ENCODE measurements at regions not wholly inside any gene's neighbourhood (a gene's known extent, or its start where the extent isn't known, plus 50 kb on each side); places are given as distances from the start of the nearest gene placed in this dataset.
A peak's percentile ranks its signal among the peaks of the same experiment; 100 is the strongest.

DNA sequence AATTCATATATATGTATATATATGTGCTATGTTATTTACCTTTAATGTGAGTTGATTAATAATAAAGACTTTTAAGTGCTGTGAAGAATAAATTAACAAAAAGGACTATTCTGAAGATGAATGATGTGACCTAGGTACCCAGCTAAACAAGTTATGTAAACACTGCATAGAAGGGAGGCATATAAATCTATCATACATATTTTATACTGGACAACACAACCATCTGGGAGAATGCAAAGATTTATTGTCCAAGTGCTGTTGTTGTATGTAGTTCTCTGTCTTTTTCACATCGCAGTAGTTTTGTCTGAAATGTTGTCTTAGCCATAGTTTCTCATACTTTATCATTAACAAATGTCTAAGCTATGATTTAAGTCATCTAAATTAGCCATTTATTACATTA, 337.6 kb downstream of the PCDH18 start:
- DNase-seq, result no peak

DNA sequence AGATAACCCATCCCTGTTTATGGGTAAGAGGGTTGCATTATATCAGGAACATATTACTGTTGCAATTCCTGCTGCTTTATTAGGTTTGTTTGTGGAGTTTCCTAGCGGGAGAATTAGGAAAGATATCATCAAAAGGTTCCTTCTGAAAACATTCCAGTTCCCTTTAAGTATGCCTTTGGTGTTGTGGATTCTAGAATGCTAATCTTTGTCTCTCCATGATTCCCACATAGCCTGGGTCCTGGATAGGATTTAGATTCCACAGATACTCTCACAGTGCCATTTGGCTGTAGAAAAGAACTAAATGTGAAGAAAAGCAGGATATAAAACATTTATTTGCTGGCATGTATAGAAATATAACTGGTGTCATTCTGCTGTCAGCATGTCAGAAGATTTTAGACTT, 338.7 kb downstream of the PCDH18 start:
- no peak for DNase-seq

DNA sequence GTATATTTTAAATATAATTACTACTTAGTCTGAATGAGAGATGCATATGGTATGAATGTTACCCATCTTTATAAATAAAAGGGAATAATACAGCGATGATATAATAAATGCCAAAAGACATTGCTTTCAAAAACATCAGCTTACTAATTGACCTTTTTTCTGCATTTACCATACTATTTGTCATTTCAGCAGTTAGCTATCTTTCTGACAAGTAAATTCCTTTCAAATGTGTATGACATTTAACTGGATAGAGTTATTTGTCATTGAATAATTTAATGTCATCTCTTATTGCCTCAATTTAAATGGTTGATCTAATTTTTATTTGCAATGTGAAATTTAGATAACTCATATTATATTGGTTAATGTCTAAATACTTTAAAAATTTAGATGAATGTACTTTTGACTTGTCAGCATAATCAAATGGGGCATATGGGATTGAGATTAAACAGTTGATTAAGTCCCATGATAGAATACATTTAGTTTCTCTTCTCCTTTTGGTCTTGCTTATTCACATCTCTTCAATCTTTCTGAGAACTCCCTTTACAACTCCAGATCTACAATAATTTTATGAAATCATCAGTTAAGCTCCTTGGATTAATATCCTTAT, 350.9 kb downstream of the PCDH18 start:
- no peak for DNase-seq

DNA sequence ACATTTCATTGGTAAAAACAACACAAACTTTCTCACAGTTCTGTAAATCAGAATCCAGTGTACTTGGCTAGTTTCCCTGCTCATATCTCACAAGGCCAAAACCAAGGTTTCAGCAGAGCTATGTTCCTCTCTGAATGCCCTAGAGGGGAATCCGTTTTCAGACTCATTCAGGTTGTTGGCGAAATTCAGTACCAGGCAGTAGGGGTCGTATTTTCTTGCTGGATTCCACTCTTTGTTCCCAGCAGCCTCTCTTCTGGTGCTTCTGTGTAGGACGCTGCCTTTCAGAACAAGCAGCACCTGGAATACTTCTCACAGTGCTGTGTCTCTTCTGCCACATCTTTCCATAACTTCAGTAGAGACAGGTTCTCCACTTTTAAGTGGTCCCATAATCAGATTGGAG, 351.9 kb downstream of the PCDH18 start:
- DNase-seq, result no peak

DNA sequence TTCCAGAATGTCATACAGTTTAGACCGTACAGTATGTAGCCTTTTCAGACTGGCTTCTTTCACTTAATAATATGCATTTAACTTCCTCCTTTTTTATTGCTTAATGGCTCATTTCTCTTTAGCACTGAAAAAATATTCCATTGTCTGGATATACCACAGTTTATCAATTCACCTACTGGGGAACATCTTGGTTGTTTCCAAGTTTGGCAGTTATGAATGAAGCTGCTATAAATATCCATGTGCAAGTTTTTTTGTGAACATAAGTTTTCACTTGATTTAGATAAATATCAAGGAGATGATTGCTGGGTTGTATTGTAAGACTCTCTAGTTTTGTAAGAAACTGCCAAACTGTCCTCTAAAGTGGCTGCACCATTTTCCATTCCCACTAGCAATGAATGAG, 375.5 kb downstream of the PCDH18 start:
- DNase-seq, result no peak

DNA sequence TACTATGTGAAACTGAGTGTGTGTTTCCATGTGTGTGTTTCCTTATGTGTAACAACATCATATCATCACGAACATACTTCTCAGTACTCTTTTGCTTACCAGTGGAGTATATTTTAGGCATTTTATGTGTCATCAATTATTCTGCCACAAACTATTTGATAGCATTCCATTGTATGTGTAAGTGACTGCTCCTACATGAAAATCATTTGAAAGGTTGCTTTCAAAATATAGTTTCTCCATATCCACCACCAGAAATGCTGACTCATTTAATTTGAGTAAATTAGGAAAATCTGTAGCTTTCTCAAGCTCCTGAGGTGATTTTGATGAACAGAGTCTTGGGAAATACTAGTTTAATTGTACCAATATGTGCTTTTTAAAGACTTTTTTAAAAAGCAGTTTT, 376.2 kb downstream of the PCDH18 start:
- DNase-seq, result no peak

DNA sequence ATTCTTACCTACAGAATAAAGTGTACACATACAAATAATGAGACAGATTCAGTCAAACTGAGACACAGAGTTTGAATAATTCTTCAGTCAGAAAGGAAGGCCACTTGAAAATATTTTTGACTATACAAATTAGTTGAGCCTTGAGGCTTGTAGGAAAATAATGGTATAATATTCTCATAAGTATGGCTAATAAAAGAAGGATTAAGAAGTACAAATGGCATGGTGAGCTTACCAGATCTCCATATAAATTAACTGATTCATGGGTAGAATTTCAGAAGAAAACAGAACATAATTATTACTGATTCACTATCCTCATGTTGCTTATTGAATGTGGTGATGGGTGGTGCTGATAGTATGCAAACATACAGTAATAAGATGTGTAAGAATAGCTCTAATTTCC, 401.1 kb downstream of the PCDH18 start:
- no peak for DNase-seq

DNA sequence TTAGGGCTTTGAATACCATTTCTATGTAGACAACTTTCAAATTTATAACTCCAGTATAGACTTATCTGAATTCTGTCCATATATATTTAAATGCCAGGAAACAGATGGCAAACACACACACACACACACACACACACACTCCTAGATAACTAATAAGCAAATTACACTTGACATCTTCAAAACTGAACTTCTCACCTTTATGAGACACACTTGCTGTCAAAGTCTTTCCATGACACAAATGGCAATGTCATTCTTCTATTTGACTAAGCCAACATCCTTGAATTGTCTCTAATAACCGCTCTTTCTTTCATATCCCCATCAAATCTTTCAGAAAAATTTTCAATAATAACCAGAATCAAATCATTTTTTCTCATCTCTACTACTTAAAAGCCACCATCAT, 402.4 kb downstream of the PCDH18 start:
- no peak for DNase-seq

DNA sequence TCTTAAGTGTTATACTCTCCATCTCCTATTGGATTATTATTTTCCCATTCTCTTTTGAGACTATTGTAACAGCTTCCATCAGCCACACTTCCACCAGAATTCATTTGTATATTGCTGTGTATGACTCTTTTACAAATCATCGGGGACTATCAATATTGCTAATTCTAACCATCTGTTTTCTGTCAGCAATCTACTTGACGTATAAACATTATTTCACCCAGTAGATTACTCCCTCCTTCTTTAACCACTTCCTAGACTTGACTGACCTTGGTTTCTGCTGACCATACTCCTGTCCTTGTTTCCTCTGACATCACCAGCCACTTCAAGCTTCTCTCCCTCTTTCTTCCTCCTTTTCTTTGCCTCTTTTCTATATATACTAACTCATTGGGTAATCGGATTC, 402.9 kb downstream of the PCDH18 start:
- DNase-seq, result no peak

DNA sequence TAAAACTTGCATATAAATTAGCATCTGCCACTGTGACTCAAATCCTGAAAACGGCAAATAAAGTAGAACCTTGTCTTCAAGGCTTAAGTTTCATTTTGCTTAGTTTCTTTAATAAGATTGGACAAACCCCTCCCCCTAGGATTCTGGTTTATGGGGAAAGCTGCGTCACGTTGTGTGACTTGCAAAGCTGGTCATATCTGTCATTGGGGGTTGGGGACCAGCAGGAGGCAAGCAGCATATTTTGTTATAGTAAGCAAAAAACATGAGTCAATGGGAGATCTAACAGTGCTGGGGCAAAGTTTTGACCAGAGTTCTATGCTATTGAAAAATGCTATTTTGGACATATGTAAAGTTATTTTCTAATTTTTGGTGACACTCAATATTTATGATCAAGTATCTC, 407.3 kb downstream of the PCDH18 start:
- DNase-seq, result no peak

DNA sequence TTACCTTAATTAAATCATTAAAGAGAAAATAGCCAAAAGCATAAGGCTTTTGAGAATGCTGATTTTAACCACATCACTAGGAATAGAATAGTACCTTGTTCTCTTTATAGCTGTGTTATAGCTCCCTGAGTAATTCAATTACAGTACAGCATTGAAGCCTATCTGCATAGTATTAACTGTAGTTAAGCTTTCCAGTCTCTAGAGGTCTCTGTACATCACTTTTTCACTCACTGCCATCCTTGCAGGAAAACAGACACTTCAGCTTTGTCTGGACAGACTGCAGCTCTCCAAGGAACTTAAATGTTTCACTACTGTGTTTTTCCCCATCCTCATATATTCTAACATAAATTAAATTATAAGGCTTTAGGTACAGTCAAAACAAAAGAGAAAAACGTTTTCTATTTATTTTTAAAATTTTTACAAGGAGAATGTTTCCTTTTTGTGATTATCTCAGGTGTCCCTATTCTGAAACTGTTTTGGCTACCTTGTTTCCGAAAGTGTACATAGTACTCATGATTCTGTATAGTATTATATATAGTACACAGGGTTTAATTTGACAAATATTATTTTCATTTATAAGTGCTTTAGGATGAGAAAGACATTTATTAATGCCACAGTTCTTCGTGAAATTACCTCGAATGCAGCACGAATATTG, 407.9 kb downstream of the PCDH18 start:
- peak; percentile 73 for DNase-seq

DNA sequence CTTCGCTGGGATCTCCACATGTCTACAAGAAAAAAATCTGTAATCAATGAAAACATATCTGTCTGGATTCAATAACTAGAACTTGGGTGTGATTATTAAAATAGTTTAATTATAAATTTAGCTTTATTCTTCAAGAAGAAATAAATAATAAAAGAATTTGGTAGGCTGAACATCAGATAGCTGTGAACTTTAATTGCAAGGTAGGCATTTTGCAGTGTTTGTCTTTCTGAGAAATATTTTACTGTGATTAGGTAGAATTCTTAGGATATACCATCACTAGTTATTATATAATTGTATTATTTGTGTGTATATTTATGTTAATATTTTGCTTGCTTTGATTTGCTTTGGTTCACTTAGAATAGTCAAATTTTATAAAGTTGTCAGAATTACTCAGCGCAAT, 409.4 kb downstream of the PCDH18 start:
- no peak for DNase-seq

DNA sequence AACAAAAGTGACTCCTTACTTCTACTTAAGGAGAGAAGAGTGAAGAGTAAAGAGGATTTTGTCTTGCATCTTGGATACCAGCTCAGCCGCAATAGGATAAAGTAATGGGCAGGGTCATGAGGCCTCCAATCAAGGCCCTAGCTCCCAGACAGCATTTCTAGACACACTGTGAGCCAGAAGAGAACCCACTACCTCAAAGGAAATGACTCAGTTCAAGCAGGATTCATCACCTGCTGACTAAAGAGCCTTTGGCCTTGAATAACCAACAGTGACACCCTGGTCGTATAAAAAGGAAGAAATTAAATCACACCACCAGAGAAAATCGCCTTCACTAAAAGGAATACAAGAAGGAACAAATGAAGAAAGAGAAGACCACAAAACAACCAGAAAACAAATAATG, 416.1 kb downstream of the PCDH18 start:
- DNase-seq, result no peak

DNA sequence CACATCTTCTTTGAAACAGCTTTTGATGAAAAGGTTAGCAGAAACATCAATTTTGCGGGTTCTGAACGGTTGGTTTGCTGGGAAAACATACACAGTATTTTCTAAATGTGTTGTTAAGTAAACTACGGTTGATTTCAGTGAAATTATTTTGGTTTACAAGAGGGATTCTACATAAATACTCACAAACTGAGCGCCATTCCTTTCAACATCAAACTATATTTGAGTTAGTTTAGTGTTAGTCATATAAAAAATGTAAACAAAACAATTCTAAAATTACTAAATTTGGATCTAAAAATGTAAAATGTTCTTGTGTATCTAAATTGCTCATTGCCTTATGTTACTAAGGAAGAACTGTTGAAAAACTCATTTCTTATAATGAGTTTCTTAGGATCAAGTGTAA, 425.6 kb downstream of the PCDH18 start:
- no peak for DNase-seq

DNA sequence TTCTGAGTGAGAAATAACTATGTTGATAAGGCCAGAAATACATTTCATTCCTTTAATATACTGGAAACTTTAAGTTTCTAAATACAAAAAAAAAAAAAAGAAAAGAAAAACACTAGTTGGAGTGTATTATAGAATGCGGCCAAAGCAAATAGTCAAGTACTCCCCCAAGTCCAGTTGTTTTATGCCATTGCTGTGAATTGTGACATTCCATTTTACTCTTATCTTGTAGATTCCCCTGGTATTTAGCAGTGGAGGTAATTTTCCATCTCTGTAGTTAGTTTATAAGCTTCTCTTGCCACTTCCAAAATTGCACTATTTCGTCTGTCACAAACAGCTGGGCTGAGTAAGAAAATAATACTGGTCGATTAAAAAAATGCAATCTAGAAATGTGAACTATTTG, 426.0 kb downstream of the PCDH18 start:
- no peak for DNase-seq

DNA sequence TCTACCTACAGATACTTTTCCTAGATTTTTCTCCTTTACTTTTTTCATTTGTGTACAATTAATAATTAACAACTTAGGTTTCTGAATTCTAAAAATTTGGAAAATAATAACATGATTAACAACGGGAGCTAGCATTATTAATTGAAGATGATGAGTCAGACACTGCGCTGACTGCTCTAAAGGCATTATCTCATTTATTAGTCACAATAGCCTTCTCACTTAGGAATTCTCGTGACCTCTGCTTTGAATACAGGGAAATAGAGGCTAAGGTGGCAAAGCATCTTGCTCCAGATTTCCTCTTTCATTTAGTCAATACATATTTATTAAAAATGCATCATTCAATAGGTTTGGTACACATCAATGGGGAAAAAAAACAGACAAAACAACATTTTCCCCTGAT, 441.3 kb downstream of the PCDH18 start:
- no peak for DNase-seq

DNA sequence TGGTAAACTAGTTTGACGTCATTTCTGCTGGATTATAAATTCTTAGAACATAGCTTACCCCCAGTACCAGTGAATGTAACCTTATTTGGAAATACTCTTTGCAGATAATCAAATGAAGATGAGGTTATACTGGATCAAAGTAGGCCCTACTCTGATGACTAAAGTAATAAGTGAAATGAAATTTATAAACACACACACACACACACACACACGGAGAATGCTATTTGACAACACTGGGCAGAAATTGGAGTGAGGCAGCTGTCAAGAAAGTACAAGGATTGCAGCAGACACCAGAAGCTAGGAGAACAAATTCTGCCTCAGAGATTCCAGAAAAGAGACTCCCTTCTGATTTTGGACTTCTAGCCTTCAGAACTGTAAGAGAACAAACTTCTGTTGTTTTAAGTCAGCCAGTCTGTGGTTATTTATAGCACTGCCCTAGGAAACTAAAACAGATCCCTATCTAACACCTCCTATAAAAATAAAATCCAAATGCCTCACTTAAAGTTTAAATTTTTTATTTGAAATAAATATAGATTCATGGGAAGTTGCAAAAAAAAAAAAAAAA, 448.6 kb downstream of the PCDH18 start:
- DNase-seq, result no peak

DNA sequence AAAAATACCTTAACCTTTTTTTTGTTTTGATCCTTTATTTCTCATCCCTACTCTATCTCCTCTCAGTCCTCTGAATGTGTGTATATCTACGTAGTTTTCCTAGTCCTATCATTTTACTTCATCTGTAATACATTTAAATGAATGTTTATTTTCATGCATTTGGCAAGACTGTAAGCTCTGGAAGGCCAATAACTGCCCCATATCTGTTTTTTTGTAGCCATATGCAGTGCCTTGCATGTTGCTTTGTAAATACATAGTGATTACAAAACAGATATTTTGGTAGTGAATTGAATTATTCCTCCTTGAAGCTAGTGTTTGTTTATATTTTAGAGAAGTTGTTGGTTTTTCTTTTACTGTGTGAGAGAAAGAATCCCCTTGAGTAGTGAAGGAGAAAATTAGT, 450.2 kb downstream of the PCDH18 start:
- DNase-seq, result no peak

DNA sequence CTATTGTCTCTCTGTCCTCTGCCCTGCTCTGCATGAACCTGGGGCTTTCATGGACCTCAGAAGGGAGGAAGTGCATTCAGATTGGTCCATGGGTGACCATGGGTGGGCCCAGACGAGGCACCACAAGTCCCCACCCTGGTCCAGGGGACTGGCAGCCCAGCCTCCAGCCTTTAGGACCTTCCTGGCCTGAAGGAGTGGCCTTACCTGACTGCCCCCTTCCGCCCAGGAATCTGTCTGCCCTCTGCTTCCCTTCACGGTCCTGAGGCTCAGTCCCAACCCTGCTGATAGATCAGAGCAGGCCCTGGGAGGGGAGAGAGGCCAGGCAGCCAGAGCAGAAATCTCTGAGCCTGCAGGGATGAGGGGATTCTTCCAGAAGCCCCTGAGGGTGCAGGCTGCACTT, 455.4 kb downstream of the PCDH18 start:
- DNase-seq, result no peak

DNA sequence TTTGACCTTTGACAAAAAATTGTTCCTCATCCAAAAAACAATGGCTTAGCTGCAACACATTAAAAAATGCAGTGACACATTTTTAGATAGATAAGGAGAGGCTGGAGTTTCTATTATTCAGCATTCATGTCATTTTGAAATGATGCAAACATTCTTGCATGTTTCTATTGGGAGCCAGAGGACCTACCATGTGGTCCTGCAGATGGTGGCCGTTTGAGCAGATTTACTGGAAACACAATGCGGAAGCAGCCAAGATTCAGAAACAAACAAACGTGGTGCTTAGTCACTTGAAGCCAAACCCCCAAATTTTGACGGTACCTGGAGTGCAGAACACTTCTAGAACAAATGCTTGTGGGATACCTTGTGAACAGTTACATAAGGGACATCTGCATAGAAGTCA, 456.7 kb downstream of the PCDH18 start:
- DNase-seq, result no peak

DNA sequence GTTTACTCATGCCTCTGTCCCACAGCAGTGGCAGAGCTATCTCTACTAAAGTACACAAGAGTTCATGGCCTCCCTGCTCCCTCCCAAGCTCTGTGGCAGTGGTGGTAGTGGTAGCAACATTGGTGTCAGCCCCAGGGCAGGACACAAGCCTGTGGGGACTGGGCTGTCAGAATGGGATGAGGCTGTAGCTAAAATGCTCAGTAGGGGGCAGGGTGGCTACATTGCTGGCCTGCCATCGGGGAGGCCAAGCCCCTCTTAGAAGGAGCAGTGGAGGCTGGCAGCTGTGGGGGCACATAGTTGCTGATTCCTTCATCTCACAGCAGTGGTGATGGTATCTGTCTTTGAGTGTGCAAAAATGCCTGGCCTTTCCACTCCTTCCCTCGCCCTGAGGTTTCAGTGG, 461.7 kb downstream of the PCDH18 start:
- no peak for DNase-seq

DNA sequence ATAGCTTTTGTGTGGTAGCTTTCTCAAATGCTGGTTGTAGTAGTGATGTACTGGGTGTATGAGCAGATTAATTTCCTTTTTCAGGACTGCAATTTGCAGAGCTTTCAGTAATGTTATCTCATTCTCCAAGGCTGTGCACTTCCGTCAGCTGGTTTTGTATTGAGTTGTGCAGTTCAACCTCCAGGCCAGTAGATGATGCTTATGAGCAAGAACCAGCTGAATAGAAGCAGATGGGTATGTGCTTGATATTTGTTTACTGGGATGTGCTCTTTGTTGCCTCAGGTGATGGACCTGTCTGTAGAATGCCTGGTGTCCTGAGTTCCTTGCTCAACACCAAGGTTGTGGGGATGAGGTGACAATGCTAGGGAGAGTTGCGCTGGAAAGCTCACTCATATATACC, 462.8 kb downstream of the PCDH18 start:
- no peak for DNase-seq

DNA sequence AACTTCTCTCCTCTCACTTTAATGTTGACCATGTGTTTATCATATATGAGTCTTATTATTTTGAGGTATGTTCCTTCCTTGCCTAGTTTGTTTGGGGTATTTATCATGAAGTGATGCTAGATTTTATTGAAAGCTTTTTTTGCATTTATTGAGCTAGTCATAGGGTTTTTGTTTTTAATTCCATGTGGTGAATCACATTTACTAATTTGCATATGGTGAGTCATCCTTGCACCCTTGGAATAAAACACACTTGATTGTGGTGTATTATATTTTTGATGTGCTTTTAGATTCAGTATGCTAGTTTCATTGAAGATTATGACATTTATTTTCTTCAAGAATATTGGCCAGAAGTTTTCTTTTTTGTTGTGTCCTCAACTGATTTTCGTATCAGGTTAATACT, 464.6 kb downstream of the PCDH18 start:
- DNase-seq, result no peak

DNA sequence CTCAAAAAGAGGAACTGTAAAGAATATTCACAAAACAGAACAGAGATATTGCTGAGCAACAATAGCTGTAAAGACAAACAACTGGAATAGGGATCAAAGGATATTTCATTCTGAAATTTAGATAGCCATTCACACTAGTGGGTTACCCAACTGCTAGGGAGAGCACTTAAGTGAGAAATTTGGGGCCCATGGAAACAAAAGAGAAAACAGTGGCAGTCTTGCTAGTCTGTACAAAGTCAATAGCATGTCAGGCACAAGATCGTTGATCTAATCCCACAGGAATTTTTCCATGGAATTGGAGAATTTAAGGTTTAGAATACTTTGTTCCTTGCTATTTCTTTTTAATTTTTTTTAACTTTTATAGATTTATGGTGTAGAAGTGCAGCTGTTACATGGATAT, 467.0 kb downstream of the PCDH18 start:
- DNase-seq, result no peak

DNA sequence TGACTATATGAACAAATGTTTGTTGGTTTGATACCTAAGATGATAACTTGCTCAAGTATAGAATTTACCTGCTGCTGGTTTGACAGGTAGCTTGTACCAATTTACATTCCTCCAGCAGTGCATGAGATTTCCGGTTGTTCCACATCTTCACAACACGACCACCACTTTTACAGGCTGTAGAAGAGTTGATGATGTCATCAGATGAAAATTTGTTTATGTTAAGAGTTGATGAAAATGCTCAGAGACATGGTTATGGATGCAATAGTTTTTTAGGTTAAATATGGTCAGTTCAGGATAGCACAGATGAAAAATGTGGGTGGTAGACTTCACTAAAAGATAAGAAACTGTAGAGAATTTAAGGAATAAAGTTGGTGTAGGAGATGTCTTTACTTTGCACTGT, 468.3 kb downstream of the PCDH18 start:
- no peak for DNase-seq

Measured in NCI-H2171 treated with DMSO at 0.1 percent for 48 hours (cell line).